Upper lobe of left lung (tissue), 4 donors: ENCODE measurements at regions not wholly inside any gene's neighbourhood (a gene's known extent, or its start where the extent isn't known, plus 50 kb on each side); places are given as distances from the start of the nearest gene placed in this dataset.

Experiments used
- EP300 ChIP-seq, 4 donors: sonication (generic); formaldehyde crosslinking; IDR thresholded peaks; one replicate each; pipeline ENCODE4 v1.5.1; 2017; ENCODE audit warnings: antibody characterized with exemption in 4 of 4, control low read depth in 2 of 4
- POLR2A ChIP-seq, 4 donors: fragments of 450-650 bp; IDR thresholded peaks; one replicate each; pipeline ENCODE4 v1.5.1; 2016 to 2017; ENCODE audit warnings: antibody characterized with exemption in 4 of 4, mild to moderate bottlenecking in 2 of 4
- POLR2AphosphoS5 ChIP-seq, 2 donors: sonication (generic); formaldehyde crosslinking; IDR thresholded peaks; one replicate each; pipeline ENCODE4 v1.5.1; 2017; ENCODE audit warnings: antibody characterized with exemption in 2 of 2
- TF ChIP-seq, protein P1 (sequence below), 6 experiments: fragments of 450-650 bp in 4 of 6; fragments of 200-600 bp in 2 of 6; sonication (generic) in 2 of 6; IDR thresholded peaks; one replicate each; pipeline ENCODE4 v1.5.1; 2016 to 2019; ENCODE audit warnings: antibody characterized with exemption in 6 of 6

DNA sequence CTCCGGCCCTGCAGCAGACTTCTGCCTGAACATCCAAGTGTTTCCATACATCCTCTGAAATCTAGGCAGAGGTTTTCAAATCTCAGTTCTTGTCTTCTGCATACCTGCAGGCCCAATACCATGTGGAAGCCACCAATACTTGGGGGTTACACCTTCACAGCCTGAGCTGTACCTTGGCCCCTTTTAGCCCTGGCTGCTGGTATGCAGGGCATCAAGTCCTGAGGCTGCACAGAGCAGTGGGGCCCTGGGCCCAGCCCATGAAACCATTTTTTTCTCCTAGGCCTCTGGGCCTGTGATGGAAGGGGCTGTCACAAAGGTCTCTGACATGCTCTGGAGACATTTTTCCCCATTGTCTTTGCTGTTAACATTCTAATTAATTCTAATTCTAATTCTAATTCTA, 680.6 kb downstream of the ELAVL2 start:
- no peak for TF ChIP-seq POLR2A (IDR thresholded peaks at IDR 0.05)
- TF ChIP-seq, protein P1, sequence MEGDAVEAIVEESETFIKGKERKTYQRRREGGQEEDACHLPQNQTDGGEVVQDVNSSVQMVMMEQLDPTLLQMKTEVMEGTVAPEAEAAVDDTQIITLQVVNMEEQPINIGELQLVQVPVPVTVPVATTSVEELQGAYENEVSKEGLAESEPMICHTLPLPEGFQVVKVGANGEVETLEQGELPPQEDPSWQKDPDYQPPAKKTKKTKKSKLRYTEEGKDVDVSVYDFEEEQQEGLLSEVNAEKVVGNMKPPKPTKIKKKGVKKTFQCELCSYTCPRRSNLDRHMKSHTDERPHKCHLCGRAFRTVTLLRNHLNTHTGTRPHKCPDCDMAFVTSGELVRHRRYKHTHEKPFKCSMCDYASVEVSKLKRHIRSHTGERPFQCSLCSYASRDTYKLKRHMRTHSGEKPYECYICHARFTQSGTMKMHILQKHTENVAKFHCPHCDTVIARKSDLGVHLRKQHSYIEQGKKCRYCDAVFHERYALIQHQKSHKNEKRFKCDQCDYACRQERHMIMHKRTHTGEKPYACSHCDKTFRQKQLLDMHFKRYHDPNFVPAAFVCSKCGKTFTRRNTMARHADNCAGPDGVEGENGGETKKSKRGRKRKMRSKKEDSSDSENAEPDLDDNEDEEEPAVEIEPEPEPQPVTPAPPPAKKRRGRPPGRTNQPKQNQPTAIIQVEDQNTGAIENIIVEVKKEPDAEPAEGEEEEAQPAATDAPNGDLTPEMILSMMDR (IDR thresholded peaks at IDR 0.05): no peak
- no peak for TF ChIP-seq POLR2AphosphoS5 (IDR thresholded peaks at IDR 0.05)
- no peak for TF ChIP-seq EP300 (IDR thresholded peaks at IDR 0.05)
